IMR-90 (cell line): ENCODE measurements at regions not wholly inside any gene's neighbourhood (a gene's known extent, or its start where the extent isn't known, plus 50 kb on each side); places are given as distances from the start of the nearest gene placed in this dataset.

Experiments
- ATAC-seq: fragments of 200-7000 bp; cut with Tn5 transposase; 2 replicates; pipeline ENCODE4 v1.9.1; 2020; ENCODE audit warnings: low read depth, mild to moderate bottlenecking, moderate library complexity
- BruUV-seq: library from RNA; stranded (reverse); fragments of 400-500 nt; replicated peaks from 2 replicates; lab custom pipeline; 2021; lab: Mats Ljungman, UMichigan
- CTCF ChIA-PET: fragments of 300-600 bp; formaldehyde crosslinking; extraction: SDS; loops from one replicate; lab custom pipeline; 2021; ENCODE audit warnings: antibody characterized with exemption; lab: Yijun Ruan, JAX
- POLR2A ChIA-PET: fragments of 300-600 bp; sonication (Branson Sonifier 250); formaldehyde crosslinking; loops from one replicate; lab custom pipeline; 2022; ENCODE audit warnings: antibody characterized with exemption; ENCODE audit not compliant: unreplicated experiment; lab: Charles Lee
- DNase-seq: peaks from one replicate; pipeline ENCODE4 v3.0.0; 2013
- H2AFZ ChIP-seq: replicated peaks from 2 replicates; pipeline ENCODE3; 2013; ENCODE audit warnings: low read length, mild to moderate bottlenecking; ENCODE audit not compliant: poor library complexity
- H2AK5ac ChIP-seq: 2 replicates; pipeline ENCODE4 v1.6.1; 2013; ENCODE audit warnings: low read depth, low read length, inconsistent platforms
- H2AK9ac ChIP-seq: replicated peaks from 2 replicates; pipeline ENCODE3; 2013; ENCODE audit warnings: mild to moderate bottlenecking, low read depth, low read length, moderate library complexity; ENCODE audit not compliant: poor library complexity
- H2BK120ac ChIP-seq: 2 replicates; pipeline ENCODE4 v1.6.1; 2013; ENCODE audit warnings: low read depth, low read length, inconsistent platforms
- H2BK15ac ChIP-seq: 3 replicates; pipeline ENCODE4 v1.6.1; 2013; ENCODE audit warnings: low read depth, low read length, inconsistent platforms
- H2BK20ac ChIP-seq: 2 replicates; pipeline ENCODE4 v1.6.1; 2013; ENCODE audit warnings: low read depth, mild to moderate bottlenecking, inconsistent platforms, low read length, moderate library complexity
- H2BK5ac ChIP-seq: 2 replicates; pipeline ENCODE4 v1.6.1; 2013; ENCODE audit warnings: mild to moderate bottlenecking, low read depth, low read length, inconsistent platforms; ENCODE audit not compliant: poor library complexity, severe bottlenecking
- H3K14ac ChIP-seq: replicated peaks from 2 replicates; pipeline ENCODE4 v1.6.1; 2013; ENCODE audit warnings: low read depth, low read length, inconsistent platforms
- H3K18ac ChIP-seq: 2 replicates; pipeline ENCODE4 v1.6.1; 2013; ENCODE audit warnings: low read depth, low read length, control low read depth
- H3K23ac ChIP-seq: 2 replicates; pipeline ENCODE4 v1.6.1; 2013; ENCODE audit warnings: low read depth, low read length, inconsistent platforms
- H3K27ac ChIP-seq: 2 replicates; pipeline ENCODE4 v1.5.1; 2013; ENCODE audit warnings: mild to moderate bottlenecking, control low read depth, low read length; ENCODE audit not compliant: insufficient read depth
- H3K27me3 ChIP-seq: 2 replicates; pipeline ENCODE4 v1.6.1; 2013; ENCODE audit warnings: low read length; ENCODE audit not compliant: control insufficient read depth, insufficient read depth
- H3K36me3 ChIP-seq: 2 replicates; pipeline ENCODE4 v1.6.1; 2013; ENCODE audit warnings: low read length, mixed read lengths; ENCODE audit not compliant: control insufficient read depth, insufficient read depth
- H3K4ac ChIP-seq: 2 replicates; pipeline ENCODE4 v1.6.1; 2013; ENCODE audit warnings: low read depth, low read length, inconsistent platforms
- H3K4me1 ChIP-seq: 2 replicates; pipeline ENCODE4 v1.6.1; 2013; ENCODE audit warnings: low read length, mixed read lengths; ENCODE audit not compliant: control insufficient read depth, insufficient read depth
- H3K4me2 ChIP-seq: 2 replicates; pipeline ENCODE4 v1.6.1; 2013; ENCODE audit warnings: low read depth, mild to moderate bottlenecking, control low read depth, low read length, moderate library complexity
- H3K4me3 ChIP-seq: 2 replicates; pipeline ENCODE4 v1.5.1; 2013; ENCODE audit warnings: low read depth, mild to moderate bottlenecking, control low read depth, low read length, moderate library complexity; ENCODE audit not compliant: insufficient read depth
- H3K56ac ChIP-seq: 2 replicates; pipeline ENCODE4 v1.6.1; 2013; ENCODE audit warnings: low read length, inconsistent platforms; ENCODE audit not compliant: insufficient read depth; ENCODE audit errors: extremely low read depth
- H3K79me1 ChIP-seq, 2 experiments: 2 replicates each; pipeline ENCODE4 v1.6.1; 2013; ENCODE audit warnings: low read length in 2 of 2, inconsistent platforms in 1 of 2, low read depth in 1 of 2
- H3K9ac ChIP-seq: 2 replicates; pipeline ENCODE4 v1.6.1; 2013; ENCODE audit warnings: low read depth, low read length, control low read depth
- H3K9me1 ChIP-seq: 2 replicates; pipeline ENCODE4 v1.6.1; 2013; ENCODE audit warnings: low read length, inconsistent platforms; ENCODE audit not compliant: insufficient read depth
- H3K9me3 ChIP-seq: 2 replicates; pipeline ENCODE4 v1.6.1; 2013; ENCODE audit warnings: low read length; ENCODE audit not compliant: control insufficient read depth, insufficient read depth
- H4K20me1 ChIP-seq: 2 replicates; pipeline ENCODE4 v1.6.1; 2013; ENCODE audit warnings: low read length, inconsistent platforms; ENCODE audit not compliant: insufficient read depth
- H4K5ac ChIP-seq: 2 replicates; pipeline ENCODE4 v1.6.1; 2013; ENCODE audit warnings: mild to moderate bottlenecking, low read depth, low read length, control low read depth
- H4K8ac ChIP-seq, 2 experiments: 2 replicates each; pipeline ENCODE4 v1.6.1; 2013; ENCODE audit warnings: low read depth in 2 of 2, low read length in 2 of 2, control low read depth in 1 of 2, inconsistent platforms in 1 of 2
- H4K91ac ChIP-seq: 2 replicates; pipeline ENCODE4 v1.6.1; 2013; ENCODE audit warnings: low read depth, low read length, inconsistent platforms; ENCODE audit not compliant: insufficient read depth
- CHD1 ChIP-seq: IDR thresholded peaks from 2 replicates; pipeline ENCODE4 v1.6.1; 2012; ENCODE audit warnings: low read depth, low read length, improper control_type of control experiment
- FOS ChIP-seq: fragments of 150-350 bp; IDR thresholded peaks from 2 replicates; pipeline ENCODE4 v1.6.1; 2016; ENCODE audit warnings: low read depth, low read length
- MAFK ChIP-seq: IDR thresholded peaks from 2 replicates; pipeline ENCODE4 v1.6.1; 2012; ENCODE audit warnings: low read depth, low read length, improper control_type of control experiment
- POLR2A ChIP-seq: IDR thresholded peaks from 2 replicates; pipeline ENCODE4 v1.6.1; 2012; ENCODE audit warnings: mild to moderate bottlenecking, low read depth, low read length
- WGBS, 2 experiments: methylation state at CpG; one replicate each; pipeline versions ENCODE4 v1.1.5 to v1.1.7; 2013; ENCODE audit warnings: missing lambda C conversion rate in 2 of 2; ENCODE audit not compliant: insufficient read length in 1 of 2; ENCODE audit errors: extremely low coverage in 2 of 2; 5-methylcytosine and 5-hydroxymethylcytosine counted together
- dilution Hi-C: fragments of 300-500 bp; cut with HindIII; formaldehyde crosslinking; loops from one replicate; pipeline ENCODE4 v1.14.3; 2018; ENCODE audit warnings: low sequenced_read_pairs; ENCODE audit not compliant: unreplicated experiment
- in situ Hi-C: fragments of 300-500 bp; cut with MboI; formaldehyde crosslinking; loops from 3 replicates; pipeline ENCODE4 v1.14.3; 2019; ENCODE audit warnings: low sequenced_read_pairs, inconsistent platforms, mixed read lengths
- intact Hi-C: fragments of 100-400 bp; cut with micrococcal nuclease; formaldehyde crosslinking; loops from 2 replicates; pipeline ENCODE4 v1.10.0; 2022

DNA sequence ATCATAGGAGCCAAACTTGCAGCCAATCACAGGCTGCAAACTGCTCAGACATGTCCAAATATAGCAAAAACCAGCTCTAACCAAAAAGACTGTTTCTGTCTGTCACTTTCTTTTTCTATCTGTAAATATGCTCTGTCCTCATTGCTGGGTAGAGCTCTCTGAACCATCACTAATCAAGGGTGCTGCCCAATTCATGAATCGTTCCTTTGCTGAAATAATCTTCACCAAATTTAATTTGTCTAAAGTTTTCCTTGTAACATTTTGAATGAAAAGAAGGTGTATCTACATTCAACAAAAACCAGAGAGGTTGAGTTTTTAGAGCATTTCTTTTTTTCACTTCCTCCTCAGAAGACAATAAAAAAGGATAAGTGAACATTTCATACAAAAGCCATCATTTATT is 1221.7 kb upstream of the ADGRL2 start:
- H2AK9ac ChIP-seq, result no peak overlapping the region
- no peak overlapping the region for H3K27ac ChIP-seq
- DNase-seq (no peak), ATAC-seq (no peak)
- H3K4me3 ChIP-seq, result no peak overlapping the region
- dilution Hi-C loops, result no loop called here
- no peak overlapping the region for H3K56ac ChIP-seq
- H2BK5ac ChIP-seq, result no peak overlapping the region
- no peaks in the 10 kb centered on the region for H3K9me3 ChIP-seq
- no peak overlapping the region for H3K4ac ChIP-seq
- H3K18ac ChIP-seq, result no peak overlapping the region
- H2AK5ac ChIP-seq, result no peak overlapping the region
- no peak overlapping the region for H2BK15ac ChIP-seq
- H4K91ac ChIP-seq, result no peak overlapping the region
- no peaks in the 10 kb centered on the region for H3K27me3 ChIP-seq
- no peaks in the 10 kb centered on the region for H4K20me1 ChIP-seq
- ChIA-PET POLR2A (no interaction called here), CTCF (no interaction called here)
- no peaks in the 10 kb centered on the region for H3K36me3 ChIP-seq
- no peak overlapping the region for H3K14ac ChIP-seq
- intact Hi-C loops, result no loop called here
- no peaks in the 10 kb centered on the region for H3K79me1 ChIP-seq
- no peak overlapping the region for H3K23ac ChIP-seq
- no CpG with 5 or more reads among the region's 1 CpG for WGBS, 2 experiments
- H3K9ac ChIP-seq, result no peak overlapping the region
- H3K4me1 ChIP-seq, result no peaks in the 10 kb centered on the region
- no TSS peak for BruUV-seq
- no peak overlapping the region for H2BK120ac ChIP-seq
- no peak overlapping the region for H4K8ac ChIP-seq
- no peak overlapping the region for H2BK20ac ChIP-seq
- no peak overlapping the region for H2AFZ ChIP-seq
- TF ChIP-seq CHD1 (no peak), MAFK (no peak), POLR2A (no peak), FOS (no peak)
- in situ Hi-C loops, result no loop called here
- no peak overlapping the region for H3K4me2 ChIP-seq
- H3K9me1 ChIP-seq, result no peaks in the 10 kb centered on the region
- H4K5ac ChIP-seq, result no peak overlapping the region
